AG20443 (cell line): ENCODE measurements at regions not wholly inside any gene's neighbourhood (a gene's known extent, or its start where the extent isn't known, plus 50 kb on each side); places are given as distances from the start of the nearest gene placed in this dataset.
"Not testable (repeated sequence)": the region's sequence is repeated elsewhere in the genome, so short reads cannot be mapped to it uniquely, and the experiment has no call there.

Experiments used
- DNase-seq: peaks from one replicate; pipeline ENCODE4 v3.0.0; 2012; ENCODE audit warnings: low spot score, mixed read lengths

DNA sequence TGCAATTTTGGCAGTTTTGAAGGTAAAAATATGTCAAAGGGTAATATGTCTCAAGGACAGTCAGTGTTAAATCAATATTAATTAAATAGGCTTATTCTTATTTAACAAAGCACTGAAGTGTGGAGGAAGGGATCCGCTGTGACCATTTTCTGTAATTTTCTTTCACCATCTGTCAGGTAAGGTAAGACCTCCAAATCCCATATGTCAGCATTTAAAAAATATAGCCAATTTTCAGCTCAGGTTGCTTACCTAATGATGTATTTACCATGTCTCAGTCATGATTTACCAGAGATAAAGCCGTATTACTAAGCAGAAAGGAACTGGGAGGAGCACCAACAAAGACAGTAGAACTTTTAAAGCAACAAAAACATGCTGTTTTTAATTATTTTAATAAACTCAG lies 683.9 kb downstream of the CCSER2 start:
- DNase-seq, result no peak

DNA sequence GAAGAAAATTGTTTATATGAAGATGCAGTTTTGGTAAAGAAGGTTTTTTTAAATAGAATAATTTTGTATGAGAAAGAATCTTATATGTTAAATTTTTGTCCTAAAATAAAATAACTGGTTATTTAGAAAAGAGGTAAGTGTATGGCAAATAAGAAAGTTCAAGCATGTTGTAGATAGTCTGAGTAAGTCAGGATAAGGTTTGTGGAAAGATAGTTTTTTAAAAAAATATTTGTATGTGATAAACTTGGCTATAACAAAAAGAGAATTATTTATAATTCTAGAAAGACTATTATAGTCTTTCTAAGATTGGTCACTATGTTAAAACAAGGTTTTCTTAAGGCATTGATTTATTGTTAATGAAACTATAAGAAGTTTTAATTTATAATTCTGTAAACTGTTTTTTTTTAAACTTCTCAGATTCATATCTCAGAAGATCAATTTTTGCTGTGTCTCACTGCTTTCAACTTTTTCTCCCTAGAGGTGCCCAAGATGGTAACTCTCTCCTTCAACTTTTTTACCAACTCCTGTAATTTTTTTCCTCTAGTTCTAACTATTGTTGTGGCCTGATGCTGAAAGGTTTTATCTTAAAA lies 698.6 kb downstream of the CCSER2 start:
- no peak for DNase-seq

GRCh38 chr10:85032981-85033380 lies 704.6 kb downstream of the CCSER2 start:
- DNase-seq, result no peak

- no peak for DNase-seq
Observed at GRCh38 chr10:85036661-85037060, 708.3 kb downstream of the CCSER2 start.

DNA sequence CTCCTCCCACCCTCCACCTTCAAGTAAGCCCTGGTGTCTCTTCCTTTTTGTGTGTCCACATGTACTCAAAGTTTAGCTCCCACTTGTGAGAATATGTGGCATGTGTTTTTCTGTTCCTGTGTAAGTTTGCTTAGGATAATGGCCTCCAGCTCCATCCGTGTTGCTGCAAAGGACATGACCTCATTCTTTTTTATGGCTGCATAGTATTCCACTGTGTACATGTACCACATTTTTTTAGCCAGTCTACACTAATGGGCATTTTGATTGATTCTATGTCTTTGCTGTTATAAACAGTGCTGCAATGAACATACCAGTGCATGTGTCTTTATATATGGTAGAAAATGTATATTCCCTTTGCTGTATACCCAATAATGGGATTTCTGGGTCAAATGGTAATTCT lies 710.9 kb downstream of the CCSER2 start:
- DNase-seq, result no peak

DNA sequence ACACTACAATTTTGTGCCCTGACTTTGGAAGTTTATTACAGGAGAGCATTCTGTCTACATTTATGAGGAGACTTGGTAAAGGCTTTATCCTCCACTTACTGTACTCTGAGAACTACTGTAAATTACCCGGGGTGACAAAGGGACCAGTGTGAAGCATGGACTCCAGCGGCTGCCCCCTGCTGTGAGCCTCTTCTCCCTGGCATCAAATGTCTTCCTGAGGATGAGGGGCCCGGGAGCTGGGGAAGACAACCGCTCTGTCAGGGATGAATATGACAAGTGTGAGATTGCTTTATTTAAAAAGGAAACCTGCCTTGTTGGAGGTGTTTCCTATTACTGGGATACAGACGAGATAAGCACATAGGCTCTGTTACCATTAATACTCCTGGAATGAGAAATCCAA lies 714.8 kb downstream of the CCSER2 start:
- DNase-seq, result no peak

DNA sequence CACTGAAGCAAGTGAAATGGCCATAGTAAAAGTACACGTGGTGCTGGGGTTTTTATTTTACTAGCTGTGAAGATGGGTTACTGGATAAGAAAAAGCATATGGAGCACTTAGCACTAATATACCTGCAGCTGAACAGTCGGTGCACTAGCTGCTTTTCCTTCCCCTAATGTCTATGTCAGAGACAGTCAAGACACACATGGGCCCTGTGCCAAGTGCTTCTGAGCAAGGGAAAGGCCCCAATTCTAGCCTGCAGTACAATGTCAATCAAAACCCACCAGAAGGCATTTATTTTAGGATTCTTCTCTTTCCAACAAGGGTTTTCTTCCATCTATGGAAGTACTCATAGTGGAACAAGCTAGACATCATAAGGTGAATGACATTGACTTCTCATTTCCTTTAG lies 716.7 kb downstream of the CCSER2 start:
- no peak for DNase-seq

DNA sequence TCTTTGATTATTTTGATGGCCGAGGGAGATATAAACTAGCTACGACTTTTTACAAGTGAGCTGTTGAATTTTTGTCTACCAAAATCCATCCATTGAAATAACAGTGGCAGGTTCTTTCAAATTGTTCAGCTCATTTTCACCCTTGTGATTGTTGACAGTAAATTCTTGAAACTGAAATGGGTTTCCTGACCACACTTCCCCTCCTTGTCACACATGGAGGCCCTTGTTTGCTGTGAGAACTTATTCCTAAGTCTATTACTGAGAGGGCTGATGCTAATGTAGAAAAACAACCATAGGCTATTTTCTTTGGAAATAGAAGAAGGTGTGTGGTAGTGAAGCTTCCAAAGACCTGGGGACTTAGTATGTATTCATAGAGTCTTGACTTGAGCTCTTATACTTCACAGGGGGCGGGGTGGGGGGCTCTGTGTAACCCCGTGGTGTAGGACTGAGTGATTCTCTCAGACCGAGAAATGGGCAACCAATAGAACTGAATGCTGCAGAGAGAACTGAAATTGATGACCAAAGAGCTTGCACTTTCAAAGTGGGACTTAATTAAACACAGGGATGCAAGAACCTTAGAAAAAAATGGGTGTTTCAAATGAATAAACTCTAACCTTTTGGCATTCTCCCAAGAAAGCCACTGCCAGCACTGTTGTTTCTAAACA lies 718.9 kb downstream of the CCSER2 start:
- no peak for DNase-seq

GRCh38 chr10:85047979-85048378 lies 719.6 kb downstream of the CCSER2 start:
- DNase-seq, result no peak

DNA sequence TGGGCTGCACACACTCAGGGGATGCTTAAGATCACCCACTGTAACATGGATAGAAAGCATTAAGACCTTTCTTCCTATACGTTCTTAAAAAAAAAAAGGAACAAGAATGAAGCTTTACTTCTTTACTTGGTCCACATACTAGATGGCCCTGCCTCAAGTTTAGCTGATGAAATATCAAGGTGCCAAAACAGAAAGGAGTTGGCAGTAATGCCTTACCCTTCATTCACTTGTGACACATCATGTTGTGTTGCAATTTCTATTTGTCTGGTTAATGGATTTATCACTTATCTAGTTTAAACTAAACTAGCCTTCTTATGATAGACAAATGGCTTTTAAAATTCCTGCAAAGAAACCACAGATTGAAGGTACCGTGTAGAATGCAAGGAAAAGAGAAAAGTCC lies 720.3 kb downstream of the CCSER2 start:
- DNase-seq, result no peak

GRCh38 chr10:85060944-85061343 lies 732.6 kb downstream of the CCSER2 start:
- DNase-seq, result no peak

GRCh38 chr10:85061401-85061800 lies 733.0 kb downstream of the CCSER2 start:
- DNase-seq, result no peak

DNA sequence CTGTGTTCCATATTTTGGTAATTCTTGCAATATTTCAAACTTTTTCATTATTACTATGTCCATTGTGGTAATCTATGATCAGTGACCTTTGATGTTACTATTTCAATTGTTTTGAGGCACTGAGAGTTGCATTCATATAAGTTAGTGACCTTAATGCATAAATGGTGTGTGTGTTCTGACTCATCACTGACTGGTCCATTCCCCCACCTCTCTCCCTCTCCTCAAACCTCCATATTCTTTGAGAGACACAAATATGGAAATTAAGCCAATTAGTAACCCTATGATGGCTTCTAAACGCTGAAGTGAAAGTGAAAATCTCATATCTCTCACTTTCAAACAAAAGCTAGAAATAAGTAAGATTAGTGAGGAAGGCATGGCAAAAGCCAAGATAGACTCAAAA lies 739.6 kb downstream of the CCSER2 start:
- DNase-seq, result no peak

DNA sequence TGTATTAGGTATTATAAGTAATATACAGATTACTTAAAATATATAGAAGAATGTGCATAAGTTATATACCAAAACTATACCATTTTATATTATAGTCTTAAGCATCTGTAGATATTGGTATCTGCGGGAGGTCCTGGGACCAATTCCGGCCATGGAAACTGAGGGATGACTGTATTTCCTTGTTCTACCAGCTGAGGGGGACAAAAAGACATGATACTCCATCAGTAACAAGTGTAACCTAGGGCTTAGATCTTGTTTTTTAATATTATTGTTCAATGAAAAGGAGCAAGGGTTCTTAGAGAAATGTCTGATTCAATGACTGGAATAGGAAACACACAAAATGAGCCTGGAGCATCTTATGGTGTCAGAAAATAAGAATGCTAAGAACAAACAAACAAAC lies 752.5 kb downstream of the CCSER2 start:
- no peak for DNase-seq

DNA sequence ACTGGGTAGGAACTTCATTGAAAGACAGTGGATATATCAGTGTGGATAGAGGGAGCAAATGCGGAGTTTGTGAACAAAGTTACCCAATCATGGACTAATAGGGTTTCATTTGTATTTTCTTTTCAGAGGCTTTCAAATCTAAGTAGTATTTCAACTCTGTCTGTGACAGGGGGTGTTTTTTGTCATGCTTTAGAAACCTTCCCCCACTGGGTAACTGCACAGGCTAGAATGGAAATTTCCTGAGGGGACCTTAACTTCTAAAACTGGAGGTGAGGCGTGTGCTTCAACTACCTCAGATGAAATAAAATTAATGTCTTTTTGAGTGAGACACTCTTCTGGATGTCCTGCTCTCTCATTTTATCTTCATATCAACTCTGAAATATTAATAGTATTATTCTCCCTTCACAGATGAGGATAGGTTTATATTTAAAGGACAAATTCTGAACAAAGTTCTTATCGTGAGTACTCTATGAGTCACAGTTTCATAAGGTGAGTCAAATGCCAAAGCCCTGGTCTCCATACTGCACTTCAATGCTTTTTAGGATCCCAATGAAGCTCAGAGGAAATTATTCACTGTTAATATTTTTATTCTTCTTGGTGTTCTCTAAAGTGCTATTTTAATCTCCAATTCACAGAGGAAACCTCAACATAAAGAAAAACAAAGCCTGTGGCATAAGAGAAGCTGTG lies 770.6 kb downstream of the CCSER2 start:
- DNase-seq, result no peak

GRCh38 chr10:85100495-85100894 lies 772.1 kb downstream of the CCSER2 start:
- no peak for DNase-seq

DNA sequence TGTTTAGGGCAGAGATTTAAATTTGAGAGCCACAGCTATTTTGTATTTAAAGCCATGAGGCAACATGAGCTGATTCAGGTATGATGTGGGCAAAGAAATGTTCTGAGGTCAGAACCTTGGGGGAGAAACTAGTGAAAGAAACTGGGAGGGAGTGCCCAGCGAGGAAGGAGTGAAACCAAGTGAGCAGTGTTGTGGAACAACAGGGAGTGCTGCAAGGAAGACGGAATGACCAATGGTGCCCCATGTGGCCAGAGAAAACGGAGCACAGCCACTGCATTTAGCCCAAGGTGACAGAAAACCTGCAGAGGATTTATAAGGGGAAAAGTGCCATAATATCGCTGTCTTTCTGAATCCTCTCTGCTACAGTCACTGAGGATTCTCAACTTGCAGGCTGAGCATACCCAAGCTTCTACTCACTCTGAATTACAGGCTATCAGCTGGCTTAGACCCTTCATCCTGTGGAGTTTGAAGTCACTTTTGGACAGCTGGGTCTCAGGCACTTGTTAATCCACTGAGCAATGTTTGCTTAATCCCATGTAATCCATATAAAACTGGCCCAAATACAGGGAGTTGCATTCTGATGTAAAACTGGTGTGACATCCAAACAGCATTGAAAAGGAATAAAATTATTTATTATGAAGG lies 777.3 kb downstream of the CCSER2 start:
- DNase-seq, result no peak

DNA sequence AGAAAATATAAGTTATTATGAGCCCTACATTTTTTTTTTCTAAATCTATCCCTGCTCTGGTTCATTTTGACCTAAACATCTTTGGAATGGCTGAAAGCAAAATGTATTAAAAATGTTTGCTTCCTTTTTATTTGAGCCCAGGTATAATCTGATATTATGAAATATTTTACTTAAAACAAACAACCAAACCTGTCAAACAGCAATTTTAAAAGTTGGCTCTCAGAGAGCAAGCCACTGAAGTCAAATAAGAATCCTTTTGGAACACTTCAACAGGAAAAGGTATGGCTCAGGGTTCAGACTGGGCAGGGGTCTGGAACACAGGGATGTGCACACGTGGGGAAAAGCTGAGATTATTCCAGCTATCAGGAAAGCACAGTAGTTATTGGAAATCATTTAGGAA lies 782.9 kb downstream of the CCSER2 start:
- DNase-seq, result no peak

GRCh38 chr10:85124603-85125051 lies 796.2 kb downstream of the CCSER2 start:
- DNase-seq, result no peak

DNA sequence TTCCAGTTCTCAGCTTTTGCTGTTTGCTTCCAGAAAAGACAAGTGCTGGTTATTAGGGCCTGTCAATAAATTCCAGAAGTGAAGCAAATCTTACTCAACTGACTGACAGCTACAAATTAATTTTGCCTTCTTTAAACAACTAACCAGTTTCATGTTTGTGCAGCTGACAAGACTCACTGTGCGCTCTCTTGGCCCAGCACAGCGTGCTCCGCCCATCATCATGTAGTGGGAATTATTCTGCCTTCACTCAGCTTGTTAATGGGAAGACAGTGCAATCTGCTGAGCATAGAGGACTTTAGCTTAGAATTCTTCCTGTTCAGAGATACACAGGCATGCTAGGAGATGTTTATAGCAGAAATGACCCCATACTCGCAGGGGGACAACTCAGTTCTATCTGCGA lies 808.9 kb downstream of the CCSER2 start:
- DNase-seq, result no peak

DNA sequence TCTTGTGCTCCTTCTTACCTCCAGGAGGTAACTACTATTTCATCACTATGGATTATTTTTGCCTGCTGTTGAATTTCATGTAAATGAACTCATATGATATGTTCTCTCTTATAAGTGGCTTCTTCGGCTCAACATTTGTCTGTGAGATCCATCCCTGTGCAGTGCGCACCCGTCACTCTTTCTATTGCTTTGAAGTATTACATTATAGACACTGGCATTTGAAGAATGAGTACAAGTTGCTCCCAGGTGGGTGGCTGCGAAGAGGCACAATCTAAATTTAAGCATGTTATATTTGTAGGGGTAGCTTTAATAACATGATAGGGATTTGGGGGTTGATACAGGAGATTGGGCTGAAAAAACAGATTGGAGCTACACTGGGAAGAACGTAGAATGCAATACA lies 809.7 kb downstream of the CCSER2 start:
- DNase-seq, result no peak

- DNase-seq, result no peak
Observed at GRCh38 chr10:85139124-85139523, 810.7 kb downstream of the CCSER2 start.

GRCh38 chr10:85141520-85141919 lies 813.1 kb downstream of the CCSER2 start:
- not testable (repeated sequence) for DNase-seq
